Stimulated activated naive CD8-positive, alpha-beta T cell treated with anti-CD3 and anti-CD28 coated beads, Interleukin-15, Interleukin-2, amounts not matched to agents 100 U/mL and 50 U/mL, for 24 hours (primary cell): ENCODE measurements at regions not wholly inside any gene's neighbourhood (a gene's known extent, or its start where the extent isn't known, plus 50 kb on each side); places are given as distances from the start of the nearest gene placed in this dataset.
"Not testable (repeated sequence)": the region's sequence is repeated elsewhere in the genome, so short reads cannot be mapped to it uniquely, and the experiment has no call there.

Source experiments
- ATAC-seq: fragments of 150-1000 bp; cut with Tn5 transposase; one replicate; pipeline ENCODE4 v1.10.0; 2021
- DNase-seq: peaks from one replicate; pipeline ENCODE4 v3.0.0; 2021

- ATAC-seq (peak; percentile 78), DNase-seq (no peak)
These were observed 63.9 kb downstream of the NFKBIZ start for GRCh38 chr3:101913168-101913567.

DNA sequence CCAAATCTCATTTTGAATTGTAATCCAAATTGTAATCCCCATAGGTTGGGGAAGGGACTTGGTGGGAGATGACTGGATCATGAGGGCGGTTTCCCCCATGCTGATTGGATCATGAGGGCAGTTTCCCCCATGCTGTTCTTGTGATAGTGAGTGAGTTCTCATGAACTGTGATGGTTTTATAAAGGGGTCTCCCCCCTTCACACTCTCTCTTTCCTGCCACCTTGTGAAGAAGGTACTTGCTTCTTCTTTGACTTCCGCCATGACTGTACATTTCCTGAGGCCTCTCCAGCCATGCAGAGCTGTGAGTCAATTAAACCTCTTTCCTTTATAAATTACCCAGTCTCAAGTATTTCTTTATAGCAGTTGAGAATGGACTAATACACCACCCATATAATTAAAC lies 68.4 kb downstream of the NFKBIZ start:
- not testable (repeated sequence) for ATAC-seq, DNase-seq

DNA sequence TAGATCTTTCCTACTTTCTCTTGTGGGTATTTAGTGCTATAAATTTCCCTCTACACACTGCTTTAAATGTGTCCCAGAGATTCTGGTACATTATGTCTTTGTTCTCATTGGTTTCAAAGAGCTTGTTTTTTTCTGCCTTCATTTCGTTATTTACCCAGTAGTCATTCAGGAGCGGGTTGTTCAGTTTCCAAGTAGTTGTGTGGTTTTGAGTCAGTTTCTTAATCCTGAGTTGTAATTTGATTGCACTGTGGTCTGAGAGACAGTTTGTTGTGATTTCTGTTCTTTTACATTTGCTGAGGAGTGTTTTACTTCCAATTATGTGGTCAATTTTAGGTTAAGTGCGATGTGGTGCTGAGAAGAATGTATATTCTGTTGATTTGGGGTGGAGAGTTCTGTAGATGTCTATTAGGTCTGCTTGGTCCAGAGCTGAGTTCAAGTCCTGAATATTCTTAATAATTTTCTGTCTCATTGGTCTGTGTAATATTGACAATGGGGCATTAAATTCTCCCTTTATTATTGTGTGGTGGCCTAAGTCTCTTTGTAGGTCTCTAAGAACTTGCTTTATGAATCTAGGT lies 72.9 kb downstream of the NFKBIZ start:
- not testable (repeated sequence) for ATAC-seq, DNase-seq

DNA sequence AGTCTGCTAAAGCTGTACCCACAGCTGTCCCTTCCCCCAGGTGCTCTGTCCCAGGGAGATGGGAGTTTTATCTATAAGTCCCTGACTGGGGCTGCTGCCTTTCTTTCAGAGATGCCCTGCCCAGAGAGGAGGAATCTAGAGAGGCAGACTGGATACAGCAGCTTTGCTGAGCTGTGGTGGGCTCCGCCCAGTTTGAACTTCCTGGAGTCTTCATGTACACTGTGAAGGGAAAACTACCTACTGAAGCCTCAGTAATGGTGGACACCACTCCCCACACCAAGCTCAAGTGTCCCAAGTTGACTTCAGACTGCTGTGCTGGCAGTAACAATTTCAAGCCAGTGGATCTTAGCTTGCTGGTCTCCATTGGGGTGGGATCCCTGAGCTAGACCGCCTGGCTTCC lies 75.3 kb downstream of the NFKBIZ start:
- DNase-seq, ATAC-seq: not testable (repeated sequence)

DNA sequence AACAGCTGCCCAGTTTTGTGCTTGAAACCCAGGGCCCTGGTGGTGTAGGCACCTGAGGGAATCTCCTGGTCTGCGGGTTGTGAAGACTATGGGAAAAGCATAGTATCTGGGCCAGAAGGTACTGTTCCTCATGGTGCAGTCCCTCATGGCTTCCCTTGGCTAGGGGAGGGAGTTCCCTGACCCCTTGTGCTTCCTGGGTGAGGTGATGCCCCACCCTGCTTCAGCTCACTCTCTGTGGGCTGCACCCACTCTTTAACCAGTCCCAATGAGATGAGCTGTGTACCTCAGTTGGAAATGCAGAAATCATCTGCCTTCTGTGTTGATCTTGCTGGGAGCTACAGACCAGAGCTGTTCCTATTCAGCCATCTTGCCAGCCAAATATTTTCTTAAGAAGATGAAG lies 75.8 kb downstream of the NFKBIZ start:
- DNase-seq = not testable (repeated sequence)
- ATAC-seq = peak; percentile 28

DNA sequence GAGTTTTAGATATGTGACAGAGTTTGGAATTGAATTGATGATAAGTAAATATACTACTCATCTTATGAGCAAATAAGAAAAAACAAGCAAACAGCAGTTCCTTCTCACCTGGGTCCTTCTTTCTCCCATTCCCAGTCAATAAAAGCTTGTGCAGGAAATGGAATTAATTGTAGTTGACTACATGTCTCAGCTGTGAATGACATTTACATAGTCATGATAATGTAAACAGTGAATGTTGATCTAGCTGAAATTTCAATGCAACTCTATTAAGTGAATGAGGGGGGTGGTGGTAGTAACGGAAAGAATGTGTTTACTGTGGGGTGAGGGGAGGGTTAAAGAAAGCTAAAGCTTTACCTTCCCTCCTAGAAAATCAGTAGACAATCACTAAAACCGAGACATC lies 76.2 kb downstream of the NFKBIZ start:
- ATAC-seq (no peak), DNase-seq (no peak)

- ATAC-seq (no peak), DNase-seq (no peak)
These were observed 77.3 kb downstream of the NFKBIZ start for GRCh38 chr3:101926594-101927105.

GRCh38 chr3:101928890-101929289 lies 79.6 kb downstream of the NFKBIZ start:
- peak; percentile 17 for ATAC-seq
- DNase-seq = no peak

- no peak for ATAC-seq
- no peak for DNase-seq
These were observed 81.8 kb downstream of the NFKBIZ start for GRCh38 chr3:101931081-101931480.

GRCh38 chr3:101932326-101933068 lies 83.2 kb downstream of the NFKBIZ start:
- no peak for DNase-seq
- ATAC-seq = no peak

GRCh38 chr3:101936419-101937356 lies 87.4 kb downstream of the NFKBIZ start:
- DNase-seq = no peak
- peak; percentile 92 for ATAC-seq

DNA sequence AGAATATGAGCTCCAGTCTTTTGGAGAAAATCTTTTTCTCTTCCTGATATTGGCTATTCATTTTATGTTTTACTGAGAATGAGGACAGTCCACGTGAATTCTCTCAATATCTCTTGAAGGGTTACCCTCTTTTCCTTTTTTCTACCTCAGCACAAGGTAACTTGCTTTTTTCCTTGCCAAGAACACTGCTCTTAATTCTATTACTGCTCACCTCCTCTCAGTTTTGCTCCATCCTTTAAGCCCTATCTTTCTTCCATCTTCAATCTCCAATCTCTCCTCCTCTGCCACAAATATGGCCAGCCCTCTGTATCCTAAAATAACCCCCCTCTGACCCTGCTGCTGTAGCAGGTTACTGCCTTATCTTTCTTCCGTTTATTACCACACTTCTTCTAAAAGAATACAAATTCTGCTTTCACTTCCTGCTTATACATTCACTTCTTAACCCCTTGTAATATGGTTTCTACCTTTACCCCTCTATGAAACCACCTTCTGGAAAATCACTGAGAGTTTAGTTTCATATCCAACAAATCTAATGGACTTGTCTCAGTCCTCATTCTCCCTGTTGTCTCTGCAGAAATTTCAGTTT lies 89.0 kb downstream of the NFKBIZ start:
- no peak for DNase-seq
- peak; percentile 30 for ATAC-seq

GRCh38 chr3:101939361-101940049 lies 90.2 kb downstream of the NFKBIZ start:
- DNase-seq = no peak
- ATAC-seq = no peak

DNA sequence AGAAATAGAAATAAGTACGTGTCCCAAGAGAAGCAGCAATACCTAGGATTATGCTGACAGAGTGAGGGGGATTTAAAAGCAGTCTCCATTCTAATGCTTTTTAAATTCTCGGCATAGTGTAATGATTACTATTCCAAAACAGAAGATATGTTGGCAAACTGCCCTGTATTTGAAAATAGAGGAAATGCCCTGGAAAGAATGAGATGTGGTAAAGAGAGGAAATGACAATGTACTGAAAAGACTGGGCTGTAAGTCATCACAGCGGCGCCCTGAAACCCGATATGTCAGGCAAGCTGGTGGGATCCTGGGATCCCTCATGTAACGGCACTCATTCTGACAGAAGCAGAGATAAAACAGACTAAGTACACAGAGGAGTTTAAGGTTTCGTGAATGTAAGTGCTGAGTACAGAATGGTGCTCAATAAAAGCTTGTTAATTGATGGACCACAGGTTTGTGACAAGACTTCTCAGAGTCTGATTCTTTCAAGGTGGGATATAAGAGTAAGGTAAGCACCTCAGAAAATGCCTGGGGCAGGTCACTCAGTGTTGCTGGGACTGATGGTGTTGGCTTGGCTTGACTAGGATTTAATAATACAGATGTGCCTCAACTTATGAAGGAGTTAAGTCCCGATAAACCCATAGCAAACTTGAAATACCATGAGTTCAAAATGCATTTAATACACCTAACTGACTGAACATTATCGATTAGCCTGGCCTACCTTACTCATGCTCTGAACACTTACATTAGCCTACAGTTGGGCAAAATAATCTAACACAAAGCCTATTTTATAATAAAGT lies 91.4 kb downstream of the NFKBIZ start:
- DNase-seq (no peak), ATAC-seq (peak; percentile 8)

GRCh38 chr3:101941318-101942040 lies 92.2 kb downstream of the NFKBIZ start:
- ATAC-seq = no peak
- DNase-seq = no peak

- no peak for DNase-seq
- no peak for ATAC-seq
These were observed 93.0 kb downstream of the NFKBIZ start for GRCh38 chr3:101942356-101942755.

DNA sequence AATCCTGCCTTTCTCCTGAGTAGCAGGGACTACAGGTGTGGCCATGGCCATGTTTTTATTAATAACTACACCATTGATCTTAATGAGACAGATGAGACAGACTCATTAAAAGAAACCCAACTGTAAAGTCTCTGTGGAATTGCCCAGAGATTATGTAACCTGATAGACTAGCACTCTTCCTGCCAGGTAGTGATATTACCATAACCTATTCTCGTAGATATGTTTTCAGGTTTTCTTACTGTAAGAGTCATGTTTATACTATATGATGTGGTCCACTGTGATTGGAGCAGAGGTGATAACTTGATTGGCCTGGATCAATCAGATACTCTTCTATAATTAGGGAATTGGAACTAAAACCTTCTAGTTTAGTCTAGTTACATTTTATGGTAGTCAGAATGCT lies 93.7 kb downstream of the NFKBIZ start:
- no peak for ATAC-seq
- no peak for DNase-seq

GRCh38 chr3:101944308-101944707 lies 95.0 kb downstream of the NFKBIZ start:
- DNase-seq (no peak), ATAC-seq (no peak)

DNA sequence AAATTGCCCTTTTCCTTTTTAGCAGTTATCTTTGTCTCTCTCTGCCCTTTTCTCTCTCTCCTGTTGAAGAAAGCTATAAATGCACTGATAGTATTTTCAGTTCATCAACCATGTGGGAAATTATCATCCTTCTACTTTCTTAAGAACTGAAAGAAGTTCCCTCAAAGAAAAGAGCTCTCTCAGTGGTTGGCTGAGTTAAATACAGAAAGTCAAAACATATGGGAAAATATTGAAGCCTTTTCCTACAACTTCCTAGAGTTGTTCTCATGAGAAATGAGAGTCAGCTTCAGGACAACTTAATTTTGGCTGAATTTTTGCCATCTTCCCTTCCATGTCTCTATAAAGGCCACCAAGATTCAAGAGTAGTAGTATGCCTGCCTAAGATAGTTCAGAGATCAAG lies 96.7 kb downstream of the NFKBIZ start:
- ATAC-seq (no peak), DNase-seq (no peak)

- DNase-seq = no peak
- ATAC-seq = no peak
These were observed 97.6 kb downstream of the NFKBIZ start for GRCh38 chr3:101946906-101947305.
